HG02884 (cell line): ENCODE measurements at regions not wholly inside any gene's neighbourhood (a gene's known extent, or its start where the extent isn't known, plus 50 kb on each side); places are given as distances from the start of the nearest gene placed in this dataset.

Source experiments
- ATAC-seq: cut with Tn5 transposase; IDR thresholded peaks from one replicate; pipeline ENCODE4 v1.9.1; 2021; ENCODE audit warnings: mild to moderate bottlenecking, moderate library complexity; ENCODE audit not compliant: unreplicated experiment

DNA sequence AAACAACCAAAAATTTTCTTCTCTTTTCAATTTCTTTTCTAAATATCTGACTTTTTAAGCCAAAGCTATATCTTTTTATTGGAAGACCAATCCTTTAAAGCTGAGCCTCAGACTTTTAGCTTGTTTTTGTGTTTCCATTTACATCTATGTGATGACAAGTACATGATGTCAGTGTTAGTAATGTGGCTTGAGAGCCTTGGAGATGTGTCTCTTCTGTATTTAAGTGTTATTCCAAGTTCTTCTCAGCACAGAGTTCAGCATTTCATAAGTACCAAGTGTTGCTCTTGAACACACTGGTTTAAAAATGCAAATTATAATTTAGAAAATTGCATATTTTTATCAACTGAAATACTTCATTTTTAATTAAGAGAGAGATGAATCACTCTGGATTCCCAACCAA is 948.9 kb upstream of the FLRT2 start:
- no peak for ATAC-seq

DNA sequence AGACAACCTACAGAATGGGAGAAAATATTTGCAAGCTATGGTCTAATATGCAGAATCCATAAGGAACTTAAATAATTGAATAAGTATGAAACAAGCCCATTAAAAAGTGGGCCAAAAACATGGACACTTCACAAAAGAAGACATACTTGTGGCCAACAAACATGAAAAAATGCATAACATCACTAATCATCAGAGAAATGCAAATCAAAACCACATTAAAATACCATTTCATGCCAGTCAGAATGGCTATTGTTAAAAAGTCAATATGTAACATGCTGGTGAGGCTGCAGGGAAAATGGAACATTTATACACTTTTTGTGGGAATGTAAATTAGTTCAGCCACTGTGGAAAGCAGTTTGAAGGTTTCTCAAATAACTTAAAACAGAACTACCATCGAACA is 945.4 kb upstream of the FLRT2 start:
- ATAC-seq: no peak

DNA sequence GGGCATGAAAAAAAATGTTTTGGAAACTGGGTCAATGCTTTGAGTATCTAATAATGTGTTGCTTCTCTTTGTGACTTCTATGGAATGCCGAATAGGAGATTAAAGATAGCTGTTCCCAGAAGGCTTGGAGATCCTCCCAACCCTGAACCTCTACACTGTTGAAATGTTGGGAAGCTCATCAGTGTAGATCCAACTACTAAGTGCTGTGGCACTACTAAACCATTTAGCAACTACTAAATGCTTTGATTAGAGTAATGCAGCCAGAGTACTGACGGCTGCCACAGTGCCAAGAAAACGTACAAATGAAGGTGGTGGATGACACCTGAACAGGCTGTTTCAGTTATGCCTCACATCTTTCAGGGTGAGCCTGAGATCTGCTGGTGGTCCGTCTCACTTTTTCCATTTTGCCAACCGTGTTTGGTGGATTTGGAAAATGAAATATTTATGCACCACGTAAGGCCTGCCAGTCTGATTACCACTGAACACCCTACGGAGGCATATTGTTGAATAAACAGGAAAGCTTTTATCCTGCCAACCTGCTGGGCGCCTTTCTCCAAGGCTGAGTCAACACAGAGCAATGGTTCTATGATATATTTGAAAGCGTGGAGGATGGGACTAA is 938.0 kb upstream of the FLRT2 start:
- no peak for ATAC-seq

DNA sequence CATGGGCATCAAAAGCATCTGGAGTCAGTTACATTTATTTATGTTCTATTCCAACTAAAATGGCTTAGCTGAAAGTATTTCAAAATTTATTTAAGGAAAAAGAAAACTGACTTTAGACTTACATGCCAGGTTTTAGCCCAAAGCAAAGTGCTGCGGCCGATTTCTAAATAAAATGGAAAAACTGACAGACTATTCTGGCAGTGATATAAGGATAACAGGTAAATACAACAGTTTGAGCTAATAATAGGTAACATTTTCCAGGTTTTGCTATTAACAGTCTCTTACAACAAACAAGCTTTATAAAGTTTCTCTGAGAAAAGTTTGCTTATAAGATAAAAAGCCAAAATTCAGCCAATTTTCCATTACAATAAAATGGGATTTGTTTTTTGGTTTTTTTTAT is 937.2 kb upstream of the FLRT2 start:
- ATAC-seq: no peak

DNA sequence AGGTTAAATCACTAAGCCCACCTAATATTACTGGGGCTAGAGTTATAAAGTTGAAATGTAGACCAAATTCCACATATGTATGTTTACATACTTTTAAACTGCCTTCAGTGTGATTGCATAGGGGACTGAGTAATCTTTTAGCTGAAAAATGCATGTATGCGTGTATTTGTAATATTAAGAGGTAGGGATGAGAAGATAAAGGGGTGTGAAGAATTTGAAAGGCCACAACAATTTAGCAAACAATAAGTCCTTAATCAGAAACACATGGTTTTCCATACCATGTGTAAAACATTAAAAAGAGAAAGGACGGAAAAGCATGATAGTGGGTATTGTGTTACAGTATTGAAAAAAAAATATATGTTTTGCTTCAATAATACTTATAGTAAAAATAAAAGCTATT is 919.9 kb upstream of the FLRT2 start:
- ATAC-seq: no peak

DNA sequence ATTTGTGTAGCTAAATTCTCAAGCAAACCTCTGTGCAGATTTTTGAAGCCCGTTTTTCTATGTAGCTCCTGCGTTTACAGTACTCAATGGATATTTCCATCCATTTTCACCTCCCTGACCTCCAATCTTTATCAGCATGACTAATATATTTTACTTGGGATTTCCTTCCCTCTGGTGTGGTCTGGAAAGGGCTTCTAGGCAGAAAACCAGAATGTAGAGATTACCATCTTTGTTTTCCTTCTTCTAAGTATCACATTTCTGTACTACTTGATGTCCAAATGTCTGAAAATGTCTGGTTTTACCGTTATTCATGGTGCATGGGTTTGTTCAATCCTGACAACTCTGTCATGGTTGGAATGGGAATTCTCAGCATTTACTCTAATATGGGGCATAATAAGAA is 907.6 kb upstream of the FLRT2 start:
- ATAC-seq: no peak

DNA sequence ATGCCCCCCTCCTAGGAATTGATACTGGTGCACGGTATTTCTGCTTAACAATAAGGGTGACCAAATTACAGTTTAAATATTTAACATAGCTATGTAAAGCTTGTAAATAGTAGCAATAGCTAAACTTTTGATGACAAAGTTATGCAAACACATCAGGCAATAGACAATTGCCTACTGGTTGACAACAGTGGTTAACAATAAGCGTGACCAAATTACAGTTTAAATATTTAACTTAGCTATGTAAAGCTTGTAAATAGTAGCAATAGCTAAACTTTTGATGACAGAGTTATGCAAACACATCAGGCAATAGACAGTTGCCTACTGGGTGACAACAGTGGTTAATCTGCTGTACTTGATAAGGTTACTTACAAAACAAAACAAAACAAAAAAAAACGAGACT is 886.5 kb upstream of the FLRT2 start:
- no peak for ATAC-seq

DNA sequence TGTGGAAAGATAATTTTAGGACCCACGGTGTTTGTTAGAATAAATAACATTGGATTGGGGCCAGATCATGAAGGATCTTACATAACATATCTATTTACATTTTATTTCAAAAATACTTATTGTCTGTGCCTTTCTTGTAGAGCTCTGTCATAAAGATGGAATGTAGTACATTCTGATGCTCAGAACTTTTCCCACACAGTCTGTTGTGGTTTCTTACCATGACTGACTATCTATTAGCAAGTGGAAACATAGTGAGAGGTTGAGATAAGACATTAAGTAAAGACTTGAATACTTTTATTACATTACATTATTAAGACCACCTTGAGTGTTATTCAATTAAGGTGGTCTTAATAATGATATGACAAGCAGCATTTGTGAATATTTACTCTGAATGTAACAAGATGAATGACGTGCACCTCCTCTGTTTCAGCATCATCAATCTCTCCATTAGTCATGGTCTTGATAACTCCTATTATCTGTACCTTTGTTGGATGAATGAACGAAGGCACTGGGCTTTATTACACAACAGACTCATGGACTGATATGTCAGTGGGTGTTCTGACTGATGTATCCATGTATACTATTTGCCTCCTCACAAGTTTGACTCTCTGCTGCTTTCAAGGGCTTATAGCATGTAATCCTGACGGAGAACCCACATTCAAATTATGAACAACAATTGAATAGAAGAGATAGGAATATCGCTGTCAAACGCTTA is 883.0 kb upstream of the FLRT2 start:
- no peak for ATAC-seq

DNA sequence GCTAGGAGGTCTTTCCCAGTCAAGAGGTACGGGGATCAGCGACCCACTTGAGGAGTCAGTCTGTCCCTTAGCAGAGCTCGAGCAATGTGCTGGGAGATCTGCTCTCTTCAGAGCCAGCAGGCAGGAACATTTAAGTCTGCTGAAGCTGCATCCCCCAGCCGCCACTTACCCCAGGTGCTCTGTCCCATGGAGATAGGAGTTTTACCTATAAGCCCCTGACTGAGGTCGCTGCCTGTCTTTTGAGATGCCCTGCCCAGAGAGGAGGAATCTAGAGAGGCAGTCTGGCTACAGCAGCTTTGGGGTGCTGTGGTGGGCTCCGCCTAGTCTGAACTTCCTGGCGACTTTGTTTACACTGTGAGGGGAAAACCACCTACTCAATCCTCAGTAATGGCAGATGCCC is 874.9 kb upstream of the FLRT2 start:
- no peak for ATAC-seq

DNA sequence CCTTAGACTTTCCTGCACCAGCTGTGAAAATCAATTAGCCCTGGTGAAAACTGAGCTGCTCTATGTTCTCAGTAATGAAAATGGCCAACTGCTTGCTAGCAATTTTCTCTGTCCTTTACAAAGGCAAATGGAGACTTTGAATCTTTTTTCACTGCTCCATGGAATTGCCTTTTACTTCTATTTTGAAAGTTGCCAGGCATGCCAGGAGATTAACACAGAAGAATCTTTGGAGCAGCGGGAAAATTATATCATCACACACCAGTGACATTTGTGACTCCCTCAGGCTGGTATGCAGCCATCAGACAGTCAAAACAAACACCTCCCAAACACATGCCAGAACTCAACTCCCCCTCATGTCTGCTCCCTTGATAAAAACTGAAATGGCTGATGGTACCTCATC is 872.0 kb upstream of the FLRT2 start:
- no peak for ATAC-seq

DNA sequence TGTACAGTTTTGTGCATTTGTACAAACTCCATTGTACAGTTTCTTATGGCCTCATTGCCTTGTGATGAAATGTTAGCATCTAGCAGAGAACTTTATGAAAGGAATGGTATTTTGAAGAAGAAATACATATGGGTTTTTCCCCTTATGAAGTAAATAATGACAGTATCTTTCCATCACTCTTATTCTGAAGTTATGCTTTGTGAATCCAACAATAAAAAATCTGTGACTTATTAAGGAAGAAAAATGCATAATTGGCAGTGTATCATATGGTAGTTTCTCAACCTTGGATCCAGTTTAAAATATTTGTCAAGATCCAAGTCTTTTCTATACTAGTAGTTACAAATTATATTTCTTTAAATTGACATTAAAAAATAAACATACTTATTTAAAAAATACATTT is 859.1 kb upstream of the FLRT2 start:
- no peak for ATAC-seq

DNA sequence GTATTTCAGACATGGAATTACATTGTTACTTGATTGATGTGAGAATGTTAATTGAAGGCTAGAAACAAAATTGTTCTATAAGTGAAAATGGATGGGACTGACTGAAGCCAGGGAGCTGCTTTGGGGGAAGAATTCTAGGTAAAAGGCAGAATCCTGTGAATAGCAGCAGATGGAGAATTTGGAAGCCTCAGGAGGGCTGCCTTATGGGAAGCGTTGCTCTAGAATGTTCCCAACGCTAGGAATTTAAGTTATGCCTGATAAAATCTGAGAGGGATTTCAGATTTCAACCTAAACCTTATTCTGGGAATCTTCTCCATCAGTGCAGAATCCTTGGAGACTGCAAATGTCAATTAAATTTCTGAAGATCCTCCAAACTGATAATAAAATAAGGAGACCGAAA is 858.2 kb upstream of the FLRT2 start:
- ATAC-seq: no peak

DNA sequence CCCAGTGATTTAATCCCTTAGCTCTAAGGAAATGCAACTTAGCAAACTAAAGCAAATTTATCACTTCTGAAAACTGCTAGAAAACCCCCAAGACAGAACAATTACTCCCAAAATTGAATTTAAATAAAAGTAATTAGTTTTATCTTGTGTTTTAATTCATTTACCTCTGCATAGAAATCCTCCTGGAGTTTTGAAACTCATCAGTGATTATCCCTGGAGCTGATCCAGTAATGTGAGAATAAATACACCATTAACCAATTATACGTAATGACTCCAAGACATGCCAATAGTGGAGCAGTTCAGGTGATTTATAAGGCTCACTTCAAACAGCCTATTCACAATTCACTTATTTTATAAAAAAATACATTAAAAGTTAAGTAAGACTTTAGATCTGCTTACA is 855.3 kb upstream of the FLRT2 start:
- ATAC-seq: no peak

DNA sequence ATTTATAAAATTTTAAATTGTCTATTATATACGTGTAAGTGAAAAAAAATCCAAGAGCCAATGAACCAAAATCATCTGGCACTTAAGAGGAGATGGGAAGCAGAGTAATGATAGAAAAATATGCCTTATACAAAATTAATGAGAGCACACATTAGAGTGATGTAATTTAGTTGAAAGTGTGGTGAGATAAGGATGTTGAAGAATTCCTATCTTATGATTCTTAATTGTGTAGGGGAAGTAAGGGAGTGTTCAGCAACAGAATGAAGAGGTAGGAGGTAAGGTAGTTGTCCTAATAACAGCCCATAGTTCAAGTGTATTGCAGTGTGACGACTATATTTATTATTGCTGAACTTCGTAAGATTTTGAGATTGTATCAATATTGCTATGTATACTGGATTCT is 843.4 kb upstream of the FLRT2 start:
- ATAC-seq: no peak

DNA sequence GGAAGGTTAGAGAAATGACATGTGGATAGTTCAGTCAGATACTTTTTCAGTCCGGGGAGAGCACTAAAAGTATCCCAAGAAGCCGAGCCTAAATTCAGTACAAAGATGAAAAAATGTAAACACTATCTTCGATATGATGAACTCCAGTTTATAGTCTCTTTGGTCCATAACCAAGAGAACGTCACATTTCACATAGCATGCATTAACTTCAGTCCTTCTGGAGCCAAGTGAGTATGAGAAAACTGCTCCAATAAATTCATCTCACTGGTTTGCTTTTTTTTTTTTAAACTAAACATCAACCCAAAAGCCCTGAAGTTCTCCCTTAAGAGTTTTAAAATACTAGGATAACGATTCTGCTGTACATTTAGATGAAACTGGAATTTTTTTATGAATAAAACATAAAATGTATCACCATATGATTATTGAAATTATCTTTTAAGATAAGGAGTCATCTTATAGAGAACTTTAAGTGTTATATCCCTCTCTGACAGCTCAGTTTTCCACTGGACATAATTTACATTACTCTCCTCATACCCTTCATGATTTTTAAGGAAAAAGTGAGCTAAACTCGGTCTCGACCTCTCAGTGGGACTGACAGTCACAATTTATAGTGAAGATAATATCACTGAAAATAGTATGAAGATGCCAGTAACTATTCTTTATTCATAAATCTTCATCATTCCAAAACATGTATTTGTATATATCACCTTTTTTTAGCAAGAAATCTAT is 841.5 kb upstream of the FLRT2 start:
- no peak for ATAC-seq

DNA sequence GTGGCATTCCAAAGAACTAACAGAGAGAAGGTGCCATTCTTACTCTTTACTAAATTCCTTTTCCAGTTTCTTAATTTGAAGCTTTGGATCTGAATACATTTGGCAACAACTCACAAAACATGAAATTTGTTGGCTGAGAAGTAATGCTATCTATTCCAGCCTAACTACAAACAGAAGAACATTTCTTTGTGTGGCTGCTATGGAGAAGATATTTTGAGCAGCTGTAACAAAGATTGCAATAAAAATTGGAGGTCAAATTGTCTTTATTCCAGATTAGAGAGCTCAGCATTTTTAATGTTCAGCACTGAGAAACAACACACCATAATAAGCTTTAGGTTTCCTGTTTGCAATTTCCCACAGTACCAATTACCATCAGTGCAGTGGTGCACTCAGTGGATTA is 835.8 kb upstream of the FLRT2 start:
- no peak for ATAC-seq

DNA sequence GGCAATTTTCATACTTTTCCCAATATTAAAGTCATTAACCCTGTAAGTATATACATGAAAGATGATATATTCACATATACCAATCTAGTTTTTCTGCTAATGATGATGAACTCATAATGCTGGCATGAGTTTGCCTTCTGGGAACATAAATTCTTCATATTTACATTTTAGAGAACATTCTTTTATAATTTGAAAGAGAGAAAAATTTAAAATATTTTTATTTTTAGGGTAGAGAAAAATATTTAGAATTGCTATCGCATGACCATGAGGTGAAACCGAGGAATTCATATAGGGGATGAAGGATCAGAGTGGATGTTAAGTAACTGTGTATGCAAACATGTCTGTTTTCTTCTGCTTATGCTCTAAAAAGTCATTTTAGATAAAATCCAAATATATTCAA is 825.3 kb upstream of the FLRT2 start:
- ATAC-seq: no peak

DNA sequence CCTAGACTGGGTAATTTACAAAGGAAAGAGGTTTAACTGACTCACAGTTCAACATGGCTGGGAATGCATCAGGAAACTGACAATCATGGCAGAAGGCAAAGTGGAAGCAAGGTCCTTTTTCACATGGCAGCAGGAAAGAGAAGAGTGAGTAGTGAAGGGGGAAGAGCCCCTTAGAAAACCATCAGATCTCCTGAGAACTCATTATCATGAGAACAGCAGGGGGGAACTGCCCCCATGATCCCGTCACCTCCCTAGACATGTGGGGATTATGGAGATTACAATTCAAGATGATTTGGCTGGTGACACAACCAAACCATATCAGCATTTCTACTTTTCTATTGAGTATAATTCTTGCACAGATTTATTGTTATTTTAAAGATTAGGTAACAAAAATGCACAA is 822.1 kb upstream of the FLRT2 start:
- ATAC-seq: no peak

DNA sequence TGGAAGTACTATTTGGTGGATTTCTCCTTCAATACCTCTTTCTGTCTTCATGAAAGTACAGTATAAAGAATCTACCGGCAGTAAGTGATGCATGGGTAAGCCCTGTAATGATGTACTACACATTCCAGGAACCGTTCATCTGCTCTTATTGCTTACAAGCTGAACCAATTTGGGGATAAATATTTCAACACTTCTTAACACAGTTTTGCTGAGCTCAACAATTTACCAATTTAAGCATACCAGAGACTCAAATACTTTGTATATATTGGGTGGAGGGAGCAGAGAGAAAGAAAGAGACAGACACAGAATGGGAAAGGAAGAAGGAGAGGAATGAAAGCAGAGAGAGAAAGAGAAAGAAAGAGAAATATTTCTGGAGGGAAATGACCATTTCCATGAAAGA is 821.1 kb upstream of the FLRT2 start:
- ATAC-seq: no peak

DNA sequence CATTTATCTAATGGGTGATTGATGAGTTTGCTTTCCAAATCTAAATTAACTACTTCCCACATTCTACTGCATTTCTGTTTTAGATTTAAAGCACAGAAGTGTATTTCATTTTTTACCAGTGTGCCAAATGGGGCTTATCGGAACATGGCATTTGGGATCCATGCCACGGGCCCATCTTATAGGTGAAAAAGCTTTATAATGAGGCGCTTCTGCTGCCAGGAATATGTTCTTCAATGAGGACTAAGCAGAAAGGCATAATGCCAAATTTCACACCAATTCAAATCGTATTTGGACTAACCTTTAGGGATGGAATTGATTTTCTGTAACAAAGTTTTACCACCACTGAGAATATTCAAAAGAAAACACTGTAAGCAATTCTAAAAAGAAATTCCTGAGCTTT is 803.5 kb upstream of the FLRT2 start:
- ATAC-seq: no peak

DNA sequence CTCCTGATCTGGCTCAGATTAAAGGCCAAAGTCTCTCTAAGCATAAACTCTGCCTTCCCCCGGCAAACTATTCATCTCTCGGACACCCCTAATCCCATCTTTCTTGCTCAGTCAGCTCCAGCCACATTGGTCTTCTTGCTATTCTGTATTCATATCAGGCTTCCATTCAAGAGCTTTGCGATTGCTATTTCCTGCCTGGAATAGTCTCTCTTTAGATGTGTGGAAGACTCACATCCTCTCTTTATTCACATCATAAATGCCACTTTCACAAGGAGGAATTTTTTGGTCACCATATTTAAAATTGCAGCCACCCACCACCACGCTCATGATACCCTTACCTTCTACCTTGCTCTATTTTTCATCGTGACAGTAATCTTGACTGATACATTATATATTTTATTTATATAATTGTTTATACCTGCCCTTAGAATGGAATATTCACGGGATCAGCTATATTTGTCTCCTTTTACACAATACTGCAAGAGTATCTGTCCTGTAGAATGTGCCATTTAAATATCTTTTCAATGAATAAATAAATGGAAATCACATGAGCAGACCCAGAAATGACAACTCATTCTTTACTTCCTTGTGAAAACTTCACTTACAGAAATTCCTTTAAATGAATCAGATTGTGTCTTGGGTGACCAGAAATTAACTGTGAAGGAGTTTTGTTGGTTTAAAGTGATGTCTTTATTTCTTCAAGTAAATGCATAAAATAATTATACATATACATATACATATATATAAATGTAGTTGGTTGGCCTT is 780.6 kb upstream of the FLRT2 start:
- no peak for ATAC-seq

DNA sequence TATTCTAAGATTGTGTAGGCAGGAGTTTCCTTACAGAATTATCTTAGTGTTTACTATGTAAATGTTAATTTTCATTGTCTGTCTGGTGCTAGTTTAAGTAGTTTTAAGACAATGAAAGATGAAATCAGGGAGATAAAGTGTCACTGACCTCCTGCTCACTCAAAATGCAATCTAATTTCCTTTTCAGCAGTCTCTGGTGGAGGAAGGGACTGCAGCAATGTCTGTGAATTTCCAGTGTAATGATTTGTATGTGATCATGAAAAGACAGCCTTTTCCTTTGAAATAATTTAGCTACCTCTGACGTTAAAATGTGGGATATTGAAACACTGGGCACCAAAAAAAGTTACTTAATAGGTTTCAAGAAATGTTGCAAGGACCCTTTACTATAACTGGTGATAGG is 779.7 kb upstream of the FLRT2 start:
- no peak for ATAC-seq
